GM12878 (cell line): ENCODE measurements at regions not wholly inside any gene's neighbourhood (a gene's known extent, or its start where the extent isn't known, plus 50 kb on each side); places are given as distances from the start of the nearest gene placed in this dataset.

Experiments
- ATAC-seq: fragments of 200-7000 bp; cut with Tn5 transposase; 3 replicates; pipeline ENCODE4 v1.9.1; 2020; ENCODE audit warnings: mild to moderate bottlenecking, moderate library complexity
- BruUV-seq: library from RNA; stranded (reverse); fragments of 400-500 nt; replicated peaks from 2 replicates; lab custom pipeline; 2021; lab: Mats Ljungman, UMichigan
- CTCF ChIA-PET: fragments of 300-600 bp; sonication (Branson Sonifier 250); formaldehyde crosslinking; extraction: SDS; loops from one replicate; lab custom pipeline; 2021; ENCODE audit warnings: inconsistent platforms; lab: Yijun Ruan, JAX
- POLR2A ChIA-PET: fragments of 350-600 bp; formaldehyde crosslinking; extraction: SDS; loops from one replicate; lab custom pipeline; 2021; ENCODE audit warnings: inconsistent platforms; lab: Charles Lee
- RAD21 ChIA-PET: fragments of 300-600 bp; sonication (Branson Sonifier 250); formaldehyde crosslinking; loops from one replicate; lab custom pipeline; 2023; ENCODE audit warnings: antibody characterized with exemption; ENCODE audit not compliant: unreplicated experiment; lab: Charles Lee
- SMC1A ChIA-PET: fragments of 300-600 bp; sonication (Branson Sonifier 250); formaldehyde crosslinking; loops from one replicate; lab custom pipeline; 2023; ENCODE audit not compliant: unreplicated experiment, uncharacterized antibody; lab: Charles Lee
- DNase-seq: peaks from one replicate; pipeline ENCODE4 v3.0.0-alpha.2; 2011; ENCODE audit warnings: low read depth, low spot score
- FAIRE-seq: peaks from 3 replicates; lab custom pipeline; 2011; peaks lifted over from hg19 to GRCh38; lab: Jason Lieb, UNC
- H2AFZ ChIP-seq: 2 replicates; pipeline ENCODE4 v1.6.0; 2011; ENCODE audit warnings: low read depth, low read length, control low read depth; ENCODE audit not compliant: control insufficient read depth
- H3K27ac ChIP-seq: 2 replicates; pipeline ENCODE4 v1.5.1; 2011; ENCODE audit warnings: control low read depth; ENCODE audit not compliant: control insufficient read depth, insufficient read depth
- H3K27me3 ChIP-seq, 2 experiments: replicated peaks in 1 of 2; 2 replicates each; pipeline versions ENCODE4 v1.6.0 to v1.6.1; 2011; ENCODE audit warnings: low read length in 1 of 2; ENCODE audit not compliant: control insufficient read depth in 2 of 2, insufficient read depth in 2 of 2
- H3K36me3 ChIP-seq, 2 experiments: 2 replicates each; pipeline ENCODE4 v1.5.1; 2011; ENCODE audit warnings: low read length in 1 of 2; ENCODE audit not compliant: control insufficient read depth in 2 of 2, insufficient read depth in 2 of 2
- H3K4me1 ChIP-seq: 2 replicates; pipeline ENCODE4 v1.6.1; 2011; ENCODE audit warnings: mild to moderate bottlenecking, low read length, moderate library complexity, mixed read lengths; ENCODE audit not compliant: control insufficient read depth, insufficient read depth
- H3K4me2 ChIP-seq: 2 replicates; pipeline ENCODE4 v1.6.0; 2011; ENCODE audit warnings: control low read depth; ENCODE audit not compliant: control insufficient read depth, insufficient read depth
- H3K4me3 ChIP-seq: fragments of 200-600 bp; sonication (generic); 2 replicates; pipeline ENCODE4 v1.5.1; 2016
- H3K79me2 ChIP-seq: 2 replicates; pipeline ENCODE4 v1.6.0; 2011; ENCODE audit warnings: low read length; ENCODE audit not compliant: control insufficient read depth, insufficient read depth
- H3K9ac ChIP-seq: 2 replicates; pipeline ENCODE4 v1.8.0; 2011; ENCODE audit warnings: low read length, control low read depth, mixed read lengths; ENCODE audit not compliant: control insufficient read depth, insufficient read depth
- H3K9me3 ChIP-seq: replicated peaks from 3 replicates; pipeline ENCODE4 v1.5.1; 2011; ENCODE audit warnings: mild to moderate bottlenecking, low read length; ENCODE audit not compliant: control insufficient read depth, insufficient read depth
- H4K20me1 ChIP-seq: 2 replicates; pipeline ENCODE4 v1.6.0; 2011; ENCODE audit not compliant: control insufficient read depth, insufficient read depth
- ASH2L ChIP-seq: fragments of 300-600, 200-600 bp; sonication (generic); IDR thresholded peaks from 2 replicates; pipeline ENCODE4 v1.6.1; 2017; ENCODE audit warnings: low read depth, mild to moderate bottlenecking, borderline replicate concordance
- ATF7 ChIP-seq: fragments of 450-650 bp; IDR thresholded peaks from 2 replicates; pipeline ENCODE4 v1.6.1; 2016; ENCODE audit warnings: low read depth, mild to moderate bottlenecking
- BCL3 ChIP-seq: IDR thresholded peaks from 2 replicates; pipeline ENCODE4 v1.6.1; 2011; ENCODE audit warnings: borderline replicate concordance, low read depth, mild to moderate bottlenecking, moderate library complexity, low read length; ENCODE audit not compliant: insufficient read depth, poor library complexity, severe bottlenecking
- CBX3 ChIP-seq: fragments of 200-600 bp; sonication (generic); IDR thresholded peaks from 2 replicates; pipeline ENCODE4 v1.6.1; 2016; ENCODE audit warnings: low read depth, borderline replicate concordance
- CBX5 ChIP-seq: sonication (generic); IDR thresholded peaks from 2 replicates; pipeline ENCODE4 v1.6.1; 2016; ENCODE audit warnings: low read depth, moderate library complexity, mild to moderate bottlenecking, inconsistent platforms
- CREB1 ChIP-seq: IDR thresholded peaks from 2 replicates; pipeline ENCODE4 v1.6.1; 2012; ENCODE audit warnings: low read depth, mild to moderate bottlenecking, inconsistent platforms
- CREM ChIP-seq: IDR thresholded peaks from 2 replicates; pipeline ENCODE4 v1.6.1; 2014; ENCODE audit warnings: antibody characterized with exemption, low read depth
- GABPA ChIP-seq: IDR thresholded peaks from 2 replicates; pipeline ENCODE4 v1.6.1; 2014; ENCODE audit warnings: antibody characterized with exemption, low read depth, mild to moderate bottlenecking, inconsistent platforms
- IRF3 ChIP-seq: fragments of 450-650 bp; IDR thresholded peaks from 2 replicates; pipeline ENCODE4 v1.6.1; 2014; ENCODE audit warnings: mild to moderate bottlenecking
- KLF5 ChIP-seq: fragments of 450-650 bp; IDR thresholded peaks from 2 replicates; pipeline ENCODE4 v1.6.1; 2014; ENCODE audit warnings: mild to moderate bottlenecking; ENCODE audit not compliant: partially characterized antibody
- NR2C1 ChIP-seq: fragments of 450-650 bp; IDR thresholded peaks from 2 replicates; pipeline ENCODE4 v1.6.1; 2017; ENCODE audit warnings: antibody characterized with exemption, mild to moderate bottlenecking, moderate library complexity
- NRF1 ChIP-seq: conservative IDR thresholded peaks from 2 replicates; pipeline ENCODE4 v1.6.1; 2011; ENCODE audit warnings: mild to moderate bottlenecking, low read depth, low read length, improper control_type of control experiment
- POLR2A ChIP-seq: IDR thresholded peaks from 2 replicates; pipeline ENCODE4 v1.6.1; 2011; ENCODE audit warnings: low read depth, mild to moderate bottlenecking, low read length
- POLR2AphosphoS5 ChIP-seq: IDR thresholded peaks from 2 replicates; pipeline ENCODE4 v1.6.1; 2011; ENCODE audit warnings: mild to moderate bottlenecking, low read length, inconsistent platforms
- RFX5 ChIP-seq: IDR thresholded peaks from 2 replicates; pipeline ENCODE4 v1.6.1; 2011; ENCODE audit warnings: low read depth, low read length, improper control_type of control experiment
- SMAD5 ChIP-seq: IDR thresholded peaks from 2 replicates; pipeline ENCODE4 v1.6.1; 2016; ENCODE audit warnings: antibody characterized with exemption, low read depth
- SMC3 ChIP-seq: IDR thresholded peaks from 2 replicates; pipeline ENCODE4 v1.6.1; 2011; ENCODE audit warnings: low read length, improper control_type of control experiment, borderline replicate concordance
- STAT1 ChIP-seq: fragments of 450-650 bp; conservative IDR thresholded peaks from 2 replicates; pipeline ENCODE4 v1.6.1; 2014; ENCODE audit warnings: antibody characterized with exemption, mild to moderate bottlenecking
- SUPT20H ChIP-seq: IDR thresholded peaks from 2 replicates; pipeline ENCODE4 v1.6.1; 2011; ENCODE audit warnings: low read depth, mild to moderate bottlenecking, low read length, moderate library complexity, borderline replicate concordance; ENCODE audit not compliant: control insufficient read depth
- SUZ12 ChIP-seq: fragments of 200-600 bp; sonication (generic); IDR thresholded peaks from one replicate; pipeline ENCODE4 v1.6.1; 2018; ENCODE audit warnings: antibody characterized with exemption, mild to moderate bottlenecking; ENCODE audit not compliant: unreplicated experiment
- TAF1 ChIP-seq: IDR thresholded peaks from 2 replicates; pipeline ENCODE4 v1.6.1; 2011; ENCODE audit warnings: mild to moderate bottlenecking, low read depth, low read length, borderline replicate concordance
- TARDBP ChIP-seq: IDR thresholded peaks from 2 replicates; pipeline ENCODE4 v1.6.1; 2016; ENCODE audit warnings: borderline replicate concordance
- TCF3 ChIP-seq: IDR thresholded peaks from 2 replicates; pipeline ENCODE4 v1.6.1; 2012; ENCODE audit warnings: low read depth, mild to moderate bottlenecking, low read length, borderline replicate concordance; ENCODE audit not compliant: insufficient read depth
- WGBS: methylation state at CpG from one replicate; pipeline ENCODE4 v1.1.6; 2016; ENCODE audit warnings: low lambda C conversion rate; ENCODE audit not compliant: insufficient replicate concordance, insufficient coverage; ENCODE audit errors: missing lambda C conversion rate; 5-methylcytosine and 5-hydroxymethylcytosine counted together
- in situ Hi-C: fragments of 300-500 bp; cut with MboI; formaldehyde crosslinking; loops from 9 replicates; pipeline ENCODE4 v1.14.3; 2018; ENCODE audit warnings: mixed read lengths
- intact Hi-C: fragments of 100-400 bp; cut with micrococcal nuclease; formaldehyde crosslinking; loops from one replicate; pipeline ENCODE4 v1.14.2; 2022; ENCODE audit not compliant: unreplicated experiment

- TF ChIP-seq BCL3 (no peak), RFX5 (no peak), NRF1 (no peak), CBX5 (no peak)
These were observed 89.0 kb downstream of the MRPL46 start (continued) for GRCh38 chr15:88378188-88378637.

GRCh38 chr15:88377509-88377908, 89.7 kb downstream of the MRPL46 start:
- no peaks in the 10 kb centered on the region; a peak in 1 of 4 replicates for H3K27me3 ChIP-seq
- RAD21 ChIA-PET: no interaction called here

More at GRCh38 chr15:88377509-88377908, 89.7 kb downstream of the MRPL46 start:
- Histone ChIP-seq H3K4me3 (no peak overlapping the region), H3K9ac (no peak overlapping the region), H3K4me1 (no peaks in the 10 kb centered on the region), H3K79me2 (no peaks in the 10 kb centered on the region), H3K36me3 (no peaks in the 10 kb centered on the region), H3K9me3 (no peaks in the 10 kb centered on the region), H2AFZ (no peak overlapping the region), H4K20me1 (no peaks in the 10 kb centered on the region), H3K4me2 (no peak overlapping the region), H3K27ac (no peak overlapping the region)
- intact Hi-C loops (no loop called here), in situ Hi-C loops (no loop called here)
- ChIA-PET POLR2A (no interaction called here), CTCF (no interaction called here), SMC1A (no interaction called here)
- 0% methylated on average over 2 of the region's 2 CpGs for WGBS
- DNase-seq: no peak
- no peak for TF ChIP-seq SUZ12
- no peak for TF ChIP-seq POLR2A
- TF ChIP-seq ATF7: no peak
- TF ChIP-seq STAT1: no peak
- TF ChIP-seq TARDBP: no peak
- TF ChIP-seq IRF3: no peak
- TF ChIP-seq TAF1: no peak
- no peak for TF ChIP-seq ASH2L
- no peak for TF ChIP-seq KLF5
- TF ChIP-seq SMAD5: no peak
- no peak for TF ChIP-seq SUPT20H
- no peak for TF ChIP-seq CREB1
- no peak for TF ChIP-seq GABPA
- TF ChIP-seq POLR2AphosphoS5: no peak
- TF ChIP-seq SMC3: no peak
- no peak for TF ChIP-seq CBX3
- TF ChIP-seq TCF3: no peak
- TF ChIP-seq NR2C1: no peak
- no peak for TF ChIP-seq CREM
- no peak for ATAC-seq
- no TSS peak for BruUV-seq
- FAIRE-seq: no peak
